HT-29 (cell line): ENCODE measurements at regions not wholly inside any gene's neighbourhood (a gene's known extent, or its start where the extent isn't known, plus 50 kb on each side); places are given as distances from the start of the nearest gene placed in this dataset.
A peak's percentile ranks its signal among the peaks of the same experiment; 100 is the strongest.
"Not testable (repeated sequence)": the region's sequence is repeated elsewhere in the genome, so short reads cannot be mapped to it uniquely, and the experiment has no call there.

Experiments used
- DNase-seq: peaks from one replicate; pipeline ENCODE4 v3.0.0-alpha.2; 2015; ENCODE audit warnings: low spot score

DNA sequence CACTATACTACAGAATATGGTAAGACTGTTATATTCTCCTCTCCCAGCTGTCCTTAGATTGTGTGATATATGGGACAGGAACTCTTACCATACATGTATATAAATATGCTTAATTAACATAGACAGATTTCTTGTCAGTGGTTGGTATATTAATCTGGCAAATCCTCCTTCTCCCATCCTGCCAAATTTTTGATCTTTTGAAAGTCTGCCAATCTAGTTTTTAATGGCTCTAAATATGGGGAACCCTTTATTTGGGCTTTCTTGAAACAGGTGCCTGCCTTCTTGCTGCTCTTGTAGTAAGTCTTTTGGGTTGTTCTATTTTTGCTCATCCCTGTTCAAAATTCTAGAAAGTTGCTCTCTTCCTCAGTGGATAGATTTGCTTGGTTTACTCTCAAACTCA lies 63.5 kb downstream of the SPATA31D1 start:
- no peak for DNase-seq

GRCh38 chr9:82054264-82055015 lies 65.9 kb downstream of the SPATA31D1 start:
- no peak for DNase-seq

GRCh38 chr9:82057805-82058204 lies 69.2 kb downstream of the SPATA31D1 start:
- DNase-seq = no peak

- not testable (repeated sequence) for DNase-seq
These were observed 73.2 kb downstream of the SPATA31D1 start for GRCh38 chr9:82061801-82062200.

- DNase-seq = no peak
These were observed 73.7 kb downstream of the SPATA31D1 start for GRCh38 chr9:82062245-82062644.

DNA sequence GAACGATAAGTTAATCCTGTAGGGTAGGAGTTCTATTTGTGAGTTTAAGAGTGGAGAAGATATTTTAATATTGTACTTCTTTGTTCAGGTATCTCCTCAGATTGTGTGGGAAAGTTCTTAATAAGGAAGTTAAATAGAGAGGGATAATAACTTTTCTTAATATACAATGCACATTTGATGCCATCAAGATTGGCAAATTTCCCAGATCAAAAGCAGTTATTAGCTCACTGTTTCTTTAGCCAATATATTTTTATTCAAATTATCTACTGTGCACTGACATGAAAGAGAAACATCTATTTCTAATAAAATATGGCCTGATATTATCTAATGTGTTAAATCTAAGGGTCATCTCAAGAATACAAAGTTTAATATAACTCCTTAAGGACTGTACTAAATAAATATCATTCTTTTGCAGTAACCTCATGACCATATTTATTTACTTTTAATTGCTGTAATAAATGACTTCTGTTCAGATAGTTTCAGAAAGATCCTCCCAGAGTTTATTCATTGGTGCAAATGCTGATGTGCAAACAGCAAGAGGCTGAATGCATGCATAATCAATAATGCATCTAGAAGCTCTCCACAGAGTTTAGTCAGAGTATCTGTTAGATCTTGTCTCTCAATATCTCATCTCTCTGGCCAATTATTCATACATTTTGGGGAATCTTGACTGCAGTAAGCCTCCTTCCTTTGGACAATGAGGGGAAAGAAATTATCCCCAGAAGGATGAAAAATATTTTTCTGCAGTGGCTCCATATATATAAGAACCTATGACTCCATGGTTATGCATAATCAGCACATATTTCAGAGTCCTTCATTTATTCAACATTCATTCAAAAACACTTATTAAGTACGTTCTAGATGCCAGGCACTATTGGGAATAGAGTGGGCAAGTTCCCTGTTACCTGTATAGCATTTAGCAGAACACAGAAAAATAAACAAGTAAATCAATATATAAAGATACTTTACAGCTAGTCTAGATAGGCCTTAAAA lies 85.3 kb downstream of the SPATA31D1 start:
- DNase-seq = no peak

GRCh38 chr9:82080265-82080664 lies 91.7 kb downstream of the SPATA31D1 start:
- DNase-seq = peak; percentile 40

- DNase-seq = no peak
These were observed 92.9 kb downstream of the SPATA31D1 start for GRCh38 chr9:82081496-82081895.

- DNase-seq = no peak
These were observed 94.0 kb downstream of the SPATA31D1 start for GRCh38 chr9:82082563-82082962.

DNA sequence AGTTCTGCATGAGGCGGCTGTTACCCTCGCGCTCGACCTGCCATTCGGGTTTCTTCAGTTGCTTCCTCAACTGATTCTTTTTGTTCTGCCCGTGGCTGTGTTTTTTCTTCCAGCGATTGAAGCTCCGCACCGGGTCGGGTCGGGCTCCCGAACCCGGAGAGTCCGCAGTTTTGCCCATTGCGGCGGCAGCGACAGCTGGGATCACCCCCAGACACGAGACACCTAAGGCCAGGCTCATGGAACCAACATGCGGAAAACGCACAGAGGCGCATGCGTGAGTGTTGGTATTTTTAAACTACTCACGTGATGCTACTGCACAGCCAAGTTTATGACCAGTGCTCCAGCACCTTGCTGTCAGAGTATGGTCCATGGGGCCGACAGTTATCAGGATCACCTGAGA lies 100.0 kb downstream of the SPATA31D1 start:
- no peak for DNase-seq

DNA sequence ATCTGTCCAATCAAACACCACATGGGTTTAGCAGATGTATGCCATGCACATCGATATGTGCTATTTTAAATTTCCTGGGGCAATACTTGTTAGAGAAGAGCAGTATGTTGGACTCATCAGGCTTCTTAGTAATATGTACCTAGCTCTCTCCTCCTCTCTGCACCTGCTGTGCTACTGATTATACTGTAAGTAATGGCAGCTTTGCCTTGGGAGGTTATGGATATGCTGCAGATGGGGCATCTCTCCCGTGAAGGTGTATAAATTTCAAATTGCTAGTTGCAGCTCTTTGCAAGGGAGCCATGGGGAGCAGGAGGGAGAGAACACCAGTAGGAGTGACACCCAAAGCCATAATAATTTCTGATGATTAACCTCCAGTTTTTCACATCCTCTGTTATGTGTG lies 101.5 kb downstream of the SPATA31D1 start:
- no peak for DNase-seq

DNA sequence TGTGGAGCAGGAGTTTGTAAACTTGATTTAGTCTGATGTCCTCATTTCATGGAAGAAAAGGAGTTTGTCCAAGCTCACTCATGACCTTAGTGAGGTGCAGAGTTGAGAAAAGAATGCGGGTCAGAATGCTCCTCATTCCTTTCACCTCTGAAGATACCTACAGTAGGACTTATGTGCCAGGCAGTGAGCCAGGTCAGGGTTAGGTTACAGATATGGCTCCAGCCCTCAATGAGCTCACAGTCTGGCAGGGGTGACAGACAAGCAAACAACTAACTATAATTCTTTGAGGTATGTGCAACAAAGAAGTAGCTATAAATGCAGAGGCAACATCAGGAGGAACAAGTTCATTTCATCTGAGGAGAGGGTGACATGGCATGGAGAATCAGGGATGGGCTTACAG lies 102.5 kb downstream of the SPATA31D1 start:
- no peak for DNase-seq

GRCh38 chr9:82091610-82092009 lies 103.0 kb downstream of the SPATA31D1 start:
- no peak for DNase-seq

DNA sequence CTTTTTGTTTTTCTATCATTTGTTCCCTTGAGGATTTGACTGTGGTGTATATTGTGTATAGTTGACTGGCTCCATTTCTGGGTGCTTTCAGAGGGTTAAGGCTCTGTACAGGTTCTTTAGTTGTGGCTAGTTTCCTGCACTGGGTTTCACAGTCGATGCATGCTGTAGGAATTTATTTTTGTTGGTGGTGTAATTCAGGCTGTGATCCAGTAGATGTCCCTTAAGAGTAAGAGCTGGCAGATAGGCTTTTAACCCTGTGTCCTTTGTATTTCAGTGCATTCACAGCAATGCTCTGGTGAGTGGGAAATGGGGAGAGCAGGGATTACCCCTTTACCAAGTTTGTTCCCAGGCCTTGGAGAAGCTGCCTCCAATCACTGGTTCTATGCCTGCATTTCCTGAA lies 112.9 kb downstream of the SPATA31D1 start:
- no peak for DNase-seq

DNA sequence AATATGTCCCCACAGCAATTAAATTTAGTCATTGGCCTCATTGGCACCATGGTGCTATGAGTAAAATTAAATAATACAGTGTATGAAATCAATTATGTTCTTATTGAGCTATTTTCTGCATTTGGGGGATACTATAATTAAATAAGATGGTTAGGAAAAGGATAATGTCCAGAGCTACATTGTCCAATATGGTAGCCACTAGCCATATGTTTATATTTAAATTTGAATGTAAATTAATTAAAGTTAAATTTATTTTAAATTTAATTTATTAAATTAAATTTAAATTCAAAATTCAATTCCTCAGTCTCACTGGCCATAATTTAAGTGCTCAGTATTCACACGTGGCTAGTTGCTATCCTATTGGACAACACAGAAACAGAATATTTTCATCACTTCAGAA lies 115.7 kb downstream of the SPATA31D1 start:
- DNase-seq = no peak

DNA sequence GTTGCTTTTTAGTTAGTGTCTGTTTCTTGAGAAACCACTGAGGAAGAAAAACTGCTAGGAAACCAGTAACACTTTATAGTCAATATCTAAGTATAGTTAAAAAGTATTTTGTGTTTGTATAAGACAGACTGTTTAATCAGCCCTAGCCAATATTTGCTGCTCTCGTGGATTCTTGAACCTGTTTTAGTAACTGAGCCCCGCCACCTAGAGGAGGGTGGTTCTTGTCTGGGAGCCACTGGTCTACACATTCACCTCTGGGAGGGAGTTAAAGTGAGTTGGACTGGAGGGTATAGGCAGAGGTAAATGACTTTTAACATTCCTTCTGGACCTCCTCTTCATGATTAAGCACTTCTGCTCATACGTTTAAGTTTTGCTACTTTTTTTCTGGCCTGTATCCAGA lies 117.2 kb downstream of the SPATA31D1 start:
- no peak for DNase-seq

DNA sequence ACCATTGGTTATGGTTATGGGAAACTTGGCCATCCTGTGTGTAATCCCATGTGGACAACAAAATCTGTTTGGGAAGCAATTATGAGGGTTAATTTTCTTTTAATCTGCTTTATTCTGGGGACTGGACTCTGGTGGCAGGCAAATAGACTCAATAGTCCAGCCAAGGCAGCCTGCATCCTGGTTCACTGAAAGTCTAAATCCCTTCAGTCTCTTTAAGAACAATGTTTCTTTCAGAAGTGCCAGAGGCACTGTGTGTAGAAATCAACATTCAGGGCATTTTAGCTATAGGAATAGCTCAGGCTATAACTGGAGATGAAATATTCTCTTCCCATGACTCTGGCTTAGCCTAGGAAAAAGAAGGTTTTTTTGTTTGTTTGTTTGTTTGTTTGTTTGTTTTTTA lies 118.0 kb downstream of the SPATA31D1 start:
- DNase-seq = no peak

DNA sequence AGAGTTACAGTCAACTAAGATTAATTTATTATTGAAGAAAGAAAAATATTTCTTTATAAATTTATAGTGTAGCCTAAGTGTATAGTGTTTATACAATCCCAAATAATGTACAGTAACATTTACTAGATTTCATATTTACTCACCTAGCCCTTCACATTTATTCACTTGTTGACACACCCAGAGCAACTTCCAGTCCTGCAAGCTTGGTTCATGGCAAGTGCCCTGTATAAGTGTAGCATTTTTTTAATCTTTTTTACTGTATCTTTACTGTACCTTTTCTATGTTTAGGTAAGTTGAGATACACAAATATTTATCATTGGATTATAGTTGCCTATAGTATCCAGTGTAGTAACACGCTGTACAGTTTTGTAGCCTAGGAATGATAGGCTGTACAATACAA lies 119.9 kb downstream of the SPATA31D1 start:
- DNase-seq = no peak

DNA sequence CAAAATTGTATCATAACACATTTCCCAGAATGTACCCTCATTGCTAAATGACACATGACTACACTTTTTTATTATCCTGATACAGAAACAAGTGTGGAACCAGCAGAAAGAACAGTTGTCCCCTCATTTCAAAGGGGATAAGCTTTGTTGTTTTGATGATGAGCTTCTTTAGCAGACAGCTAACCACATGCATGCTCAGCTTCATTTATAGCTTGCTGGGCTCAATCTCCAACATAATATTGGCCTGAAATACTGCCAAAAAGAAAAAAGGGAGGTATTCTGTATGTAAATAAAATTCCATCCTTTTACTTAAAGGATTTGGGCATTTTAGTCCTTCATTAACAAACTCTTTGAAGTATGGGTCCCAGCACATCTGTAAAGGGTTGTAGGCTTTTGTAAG lies 120.4 kb downstream of the SPATA31D1 start:
- no peak for DNase-seq

DNA sequence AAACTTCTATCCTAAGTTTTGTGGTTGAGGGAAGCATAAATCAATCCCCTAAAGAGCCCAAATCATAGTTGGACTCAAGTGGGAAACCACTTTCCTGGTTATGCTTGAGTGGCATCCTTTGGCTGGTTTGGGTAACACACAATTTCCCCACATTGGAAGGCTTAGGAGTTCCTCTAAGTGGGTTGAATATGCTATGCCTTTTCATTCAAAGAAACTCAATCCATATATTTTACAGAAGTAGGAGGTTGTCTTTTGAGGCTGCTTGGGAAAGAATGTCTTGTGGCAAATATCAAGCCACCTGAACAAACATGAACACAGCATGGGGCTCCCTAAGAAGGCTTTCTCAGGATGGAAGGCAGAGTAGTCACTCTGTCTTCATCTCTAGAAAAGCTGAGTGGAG lies 121.1 kb downstream of the SPATA31D1 start:
- no peak for DNase-seq

DNA sequence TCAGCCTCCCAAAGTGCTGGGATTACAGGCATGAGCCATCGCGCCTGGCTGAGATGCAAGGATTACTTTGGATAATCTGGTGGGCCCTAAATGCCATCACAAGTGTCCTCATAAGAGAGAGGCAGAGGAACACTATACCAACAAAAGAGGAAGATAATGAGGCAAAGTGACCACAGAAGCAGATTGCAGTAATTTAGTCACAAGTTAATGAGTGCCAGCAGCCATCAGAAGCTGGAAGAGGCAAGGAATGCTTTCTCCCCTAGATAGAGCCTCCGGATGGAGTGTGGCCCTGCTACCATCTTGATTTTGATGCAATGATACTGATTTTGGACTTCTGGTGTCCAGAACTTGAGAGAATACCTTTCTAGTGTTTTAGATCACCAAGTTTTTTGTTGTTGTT lies 122.3 kb downstream of the SPATA31D1 start:
- DNase-seq = no peak

- DNase-seq = no peak
These were observed 126.8 kb downstream of the SPATA31D1 start for GRCh38 chr9:82115331-82115730.

DNA sequence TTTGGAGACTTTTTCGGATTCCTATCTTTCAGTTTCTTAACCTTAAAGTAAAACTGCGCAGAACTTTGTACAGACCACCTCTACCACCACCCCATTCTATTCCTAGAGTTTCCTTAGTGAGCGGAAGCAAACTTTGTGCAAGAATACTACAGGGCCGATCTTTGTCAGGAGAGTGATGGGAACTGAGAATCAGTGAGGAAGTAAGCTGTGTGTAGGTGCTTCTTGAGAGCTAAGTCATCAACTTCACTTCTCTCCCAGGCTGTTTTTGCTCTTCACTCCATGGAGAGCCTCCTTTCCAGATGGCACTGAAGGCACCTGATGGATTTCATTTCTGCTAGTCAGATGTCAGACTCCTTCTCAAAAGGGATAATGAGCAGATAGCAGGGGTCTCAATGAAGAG lies 127.3 kb downstream of the SPATA31D1 start:
- DNase-seq = no peak
